ENCODE measurements at regions not wholly inside any gene's neighbourhood (a gene's known extent, or its start where the extent isn't known, plus 50 kb on each side); places are given as distances from the start of the nearest gene placed in this dataset.

- Histone ChIP-seq H3K9ac (ENCODE audit: low read depth in 1 of 2, low read length in 2 of 2) (no peak overlapping the region), H3K36me3 (ENCODE audit: control insufficient read depth in 4 of 4, insufficient read depth in 3 of 4, low read depth in 1 of 4, low read length in 3 of 4) (no peaks in the 10 kb centered on the region), H3K4me1 (ENCODE audit: control insufficient read depth in 4 of 4, insufficient read depth in 4 of 4, low read length in 3 of 4) (no peaks in the 10 kb centered on the region), H3K9me3 (ENCODE audit: control insufficient read depth in 4 of 4, low read length in 3 of 4) (peaks cover 0 to 7% (median 3%) of the 10 kb centered on the region in 4 donors), H3K27ac (ENCODE audit: low read depth in 1 of 2, low read length in 2 of 2) (no peak overlapping the region), H3K27me3 (ENCODE audit: control insufficient read depth in 4 of 4, insufficient read depth in 4 of 4, low read length in 3 of 4) (no peaks in the 10 kb centered on the region), H3K4me3 (ENCODE audit: low read depth in 1 of 3, low read length in 3 of 3) (no peak overlapping the region)
- no peak for TF ChIP-seq FOXA2 (IDR thresholded peaks at IDR 0.05)
- no peak for TF ChIP-seq JUND (IDR thresholded peaks at IDR 0.05)
- TF ChIP-seq, protein P1, sequence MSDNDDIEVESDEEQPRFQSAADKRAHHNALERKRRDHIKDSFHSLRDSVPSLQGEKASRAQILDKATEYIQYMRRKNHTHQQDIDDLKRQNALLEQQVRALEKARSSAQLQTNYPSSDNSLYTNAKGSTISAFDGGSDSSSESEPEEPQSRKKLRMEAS (IDR thresholded peaks at IDR 0.05), result no peak
- no peak for TF ChIP-seq REST (IDR thresholded peaks at IDR 0.05)
- no peak for TF ChIP-seq ZBTB33 (IDR thresholded peaks at IDR 0.05)
- TF ChIP-seq SP1 (IDR thresholded peaks at IDR 0.05), result no peak
- TF ChIP-seq RAD21 (IDR thresholded peaks at IDR 0.05), result no peak
- no peak for TF ChIP-seq RXRA (IDR thresholded peaks at IDR 0.05)
- TF ChIP-seq, protein P2, sequence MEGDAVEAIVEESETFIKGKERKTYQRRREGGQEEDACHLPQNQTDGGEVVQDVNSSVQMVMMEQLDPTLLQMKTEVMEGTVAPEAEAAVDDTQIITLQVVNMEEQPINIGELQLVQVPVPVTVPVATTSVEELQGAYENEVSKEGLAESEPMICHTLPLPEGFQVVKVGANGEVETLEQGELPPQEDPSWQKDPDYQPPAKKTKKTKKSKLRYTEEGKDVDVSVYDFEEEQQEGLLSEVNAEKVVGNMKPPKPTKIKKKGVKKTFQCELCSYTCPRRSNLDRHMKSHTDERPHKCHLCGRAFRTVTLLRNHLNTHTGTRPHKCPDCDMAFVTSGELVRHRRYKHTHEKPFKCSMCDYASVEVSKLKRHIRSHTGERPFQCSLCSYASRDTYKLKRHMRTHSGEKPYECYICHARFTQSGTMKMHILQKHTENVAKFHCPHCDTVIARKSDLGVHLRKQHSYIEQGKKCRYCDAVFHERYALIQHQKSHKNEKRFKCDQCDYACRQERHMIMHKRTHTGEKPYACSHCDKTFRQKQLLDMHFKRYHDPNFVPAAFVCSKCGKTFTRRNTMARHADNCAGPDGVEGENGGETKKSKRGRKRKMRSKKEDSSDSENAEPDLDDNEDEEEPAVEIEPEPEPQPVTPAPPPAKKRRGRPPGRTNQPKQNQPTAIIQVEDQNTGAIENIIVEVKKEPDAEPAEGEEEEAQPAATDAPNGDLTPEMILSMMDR (IDR thresholded peaks at IDR 0.05; ENCODE audit: low read depth, low read length, missing input control), result no peak
- 61% methylated on average over 4 of the region's 4 CpGs for WGBS
- no peak for DNase-seq (ENCODE audit: low spot score)
These were observed 197.0 kb downstream of the MAF start for GRCh38 chr16:79403534-79403933.

DNA sequence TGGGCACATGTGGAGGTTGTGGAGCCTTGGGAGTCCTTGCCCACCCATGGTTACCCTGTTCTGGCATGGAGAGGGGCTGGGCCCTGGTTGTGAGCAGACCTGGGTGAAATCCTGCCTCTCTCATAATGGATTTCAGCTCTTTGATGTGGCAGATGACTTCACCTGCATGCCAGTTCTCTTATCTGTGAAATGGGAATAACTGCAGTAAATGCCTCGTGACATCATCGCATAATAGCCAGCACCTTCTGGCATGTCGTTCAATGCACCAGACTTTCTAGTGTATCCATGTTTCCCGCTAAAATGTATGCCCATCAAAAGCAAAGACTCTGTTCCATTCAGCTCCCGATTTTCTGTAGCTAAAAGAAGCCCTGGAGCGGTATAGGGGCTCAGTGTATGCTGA lies 197.6 kb downstream of the MAF start:
- TF ChIP-seq NR2F2 (IDR thresholded peaks at IDR 0.05) (no peak), HNF4G (IDR thresholded peaks at IDR 0.05) (no peak), RAD21 (IDR thresholded peaks at IDR 0.05) (no peak), REST (IDR thresholded peaks at IDR 0.05) (no peak), ZBTB33 (IDR thresholded peaks at IDR 0.05) (no peak), ATF3 (IDR thresholded peaks at IDR 0.05) (no peak), RXRA (IDR thresholded peaks at IDR 0.05) (no peak), FOXA2 (IDR thresholded peaks at IDR 0.05) (no peak), YY1 (IDR thresholded peaks at IDR 0.05) (no peak), FOXA1 (IDR thresholded peaks at IDR 0.05) (no peak), HNF4A (conservative IDR thresholded peaks at IDR 0.05) (no peak), SP1 (IDR thresholded peaks at IDR 0.05) (no peak)

More for the DNA sequence above, 197.6 kb downstream of the MAF start:
- no peak overlapping the region for H3K27ac ChIP-seq (ENCODE audit: low read depth in 1 of 2, low read length in 2 of 2)
- peaks cover 0 to 7% (median 3%) of the 10 kb centered on the region in 4 donors for H3K9me3 ChIP-seq (ENCODE audit: control insufficient read depth in 4 of 4, low read length in 3 of 4)
- DNase-seq (ENCODE audit: low spot score), result no peak
- no peaks in the 10 kb centered on the region for H3K27me3 ChIP-seq (ENCODE audit: control insufficient read depth in 4 of 4, insufficient read depth in 4 of 4, low read length in 3 of 4)
- 77% methylated on average over 6 of the region's 6 CpGs for WGBS
- H3K36me3 ChIP-seq (ENCODE audit: control insufficient read depth in 4 of 4, insufficient read depth in 3 of 4, low read depth in 1 of 4, low read length in 3 of 4), result no peaks in the 10 kb centered on the region
- H3K9ac ChIP-seq (ENCODE audit: low read depth in 1 of 2, low read length in 2 of 2), result no peak overlapping the region
- no peak overlapping the region for H3K4me3 ChIP-seq (ENCODE audit: low read depth in 1 of 3, low read length in 3 of 3)
- H3K4me1 ChIP-seq (ENCODE audit: control insufficient read depth in 4 of 4, insufficient read depth in 4 of 4, low read length in 3 of 4), result no peaks in the 10 kb centered on the region
